Keratinocyte (primary cell): ENCODE measurements at regions not wholly inside any gene's neighbourhood (a gene's known extent, or its start where the extent isn't known, plus 50 kb on each side); places are given as distances from the start of the nearest gene placed in this dataset.

Experiments used
- DNase-seq: peaks from one replicate; pipeline ENCODE4 v3.0.0-alpha.2; 2011; ENCODE audit warnings: low read depth, missing footprints, low spot score
- FAIRE-seq: peaks from 2 replicates; lab custom pipeline; 2011; peaks lifted over from hg19 to GRCh38; lab: Jason Lieb, UNC
- H2AFZ ChIP-seq: 2 replicates; pipeline ENCODE4 v1.6.0; 2012; ENCODE audit warnings: low read length, control low read depth, inconsistent platforms; ENCODE audit not compliant: control insufficient read depth
- H3K27ac ChIP-seq: 2 replicates; pipeline ENCODE4 v1.5.1; 2011; ENCODE audit warnings: low read length; ENCODE audit not compliant: control insufficient read depth, insufficient read depth
- H3K27me3 ChIP-seq: 3 replicates; pipeline ENCODE4 v1.6.0; 2011; ENCODE audit warnings: low read length; ENCODE audit not compliant: control insufficient read depth, insufficient read depth; ENCODE audit errors: extremely low read depth
- H3K36me3 ChIP-seq, 2 experiments: 2 replicates in 1 of 2; 3 replicates in 1 of 2; pipeline ENCODE4 v1.5.1; 2011; ENCODE audit warnings: low read length in 2 of 2, mild to moderate bottlenecking in 1 of 2; ENCODE audit not compliant: control insufficient read depth in 2 of 2, insufficient read depth in 2 of 2; ENCODE audit errors: extremely low read depth in 1 of 2
- H3K4me1 ChIP-seq: 3 replicates; pipeline ENCODE4 v1.5.1; 2011; ENCODE audit warnings: low read length; ENCODE audit not compliant: control insufficient read depth, insufficient read depth; ENCODE audit errors: extremely low read depth
- H3K4me2 ChIP-seq: 3 replicates; pipeline ENCODE4 v1.6.0; 2011; ENCODE audit warnings: low read depth, low read length; ENCODE audit not compliant: control insufficient read depth, insufficient read depth; ENCODE audit errors: extremely low read depth
- H3K4me3 ChIP-seq, 3 experiments: fragments of 200-600 bp in 1 of 3; sonication (generic) in 1 of 3; 2 replicates in 2 of 3; 3 replicates in 1 of 3; pipeline ENCODE4 v1.5.1; 2011 to 2016; ENCODE audit warnings: low read length in 3 of 3, mild to moderate bottlenecking in 3 of 3, control low read depth in 2 of 3, inconsistent platforms in 1 of 3, low read depth in 1 of 3, mixed read lengths in 1 of 3, mixed run types in 1 of 3, moderate library complexity in 1 of 3; ENCODE audit not compliant: control insufficient read depth in 2 of 3, insufficient read depth in 2 of 3; ENCODE audit errors: extremely low read depth in 1 of 3
- H3K79me2 ChIP-seq: 2 replicates; pipeline ENCODE4 v1.6.0; 2012; ENCODE audit warnings: low read length; ENCODE audit not compliant: control insufficient read depth, insufficient read depth
- H3K9ac ChIP-seq: 3 replicates; pipeline ENCODE4 v1.6.0; 2011; ENCODE audit warnings: low read length; ENCODE audit not compliant: control insufficient read depth, insufficient read depth; ENCODE audit errors: extremely low read depth
- H3K9me1 ChIP-seq: 3 replicates; pipeline ENCODE4 v1.6.0; 2011; ENCODE audit warnings: low read length; ENCODE audit not compliant: control insufficient read depth, insufficient read depth; ENCODE audit errors: extremely low read depth
- H3K9me3 ChIP-seq: 2 replicates; pipeline ENCODE4 v1.5.1; 2012; ENCODE audit warnings: low read depth, low read length; ENCODE audit not compliant: control insufficient read depth
- H4K20me1 ChIP-seq: 3 replicates; pipeline ENCODE4 v1.6.0; 2011; ENCODE audit warnings: low read length; ENCODE audit not compliant: control insufficient read depth, insufficient read depth; ENCODE audit errors: extremely low read depth
- EZH2 ChIP-seq: IDR thresholded peaks from one replicate; pipeline ENCODE4 v1.6.1; 2012; ENCODE audit warnings: inconsistent platforms, mild to moderate bottlenecking, low read length, moderate library complexity
- dilution Hi-C: fragments of 300-500 bp; cut with MboI; formaldehyde crosslinking; loops from one replicate; pipeline ENCODE4 v1.7.0; 2020; ENCODE audit warnings: low sequenced_read_pairs; ENCODE audit not compliant: extremely low pct_ligation_motif_present
- TF ChIP-seq, protein P1 (sequence below), 3 experiments: IDR thresholded peaks in 1 of 3; conservative IDR thresholded peaks in 1 of 3; optimal IDR thresholded peaks in 1 of 3; 2 replicates in 2 of 3; 3 replicates in 1 of 3; pipeline versions ENCODE3 to v1.5.1; 2011; ENCODE audit warnings: low read length in 3 of 3, mild to moderate bottlenecking in 3 of 3, moderate library complexity in 2 of 3, control low read depth in 1 of 3, inconsistent platforms in 1 of 3; ENCODE audit not compliant: insufficient read depth in 2 of 3; ENCODE audit errors: extremely low read depth in 1 of 3

DNA sequence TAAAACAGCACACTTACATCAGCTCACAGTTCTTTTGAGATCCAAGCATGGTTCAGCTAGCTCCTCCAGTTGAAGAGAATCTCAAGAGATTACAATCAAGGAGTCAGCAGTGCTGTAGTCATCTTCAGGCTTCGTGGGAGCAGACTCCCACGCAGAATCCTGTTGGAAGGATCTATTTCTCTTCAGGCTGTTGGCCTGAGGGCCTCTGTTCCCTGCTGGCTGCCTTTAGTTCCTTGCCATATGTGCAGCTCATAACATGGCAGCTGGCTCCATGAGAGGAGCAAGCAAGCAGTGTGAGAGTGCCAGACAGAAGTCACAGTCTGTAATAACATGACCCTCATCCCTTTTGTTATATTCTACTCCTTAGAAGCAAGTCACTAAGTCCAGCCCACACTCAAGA, 168.6 kb downstream of the COX18 start:
- no peaks in the 10 kb centered on the region for H3K9me1 ChIP-seq
- H3K4me1 ChIP-seq, result no peaks in the 10 kb centered on the region
- DNase-seq, result no peak
- no peaks in the 10 kb centered on the region for H3K9me3 ChIP-seq
- dilution Hi-C loops, result no loop called here
- H3K27me3 ChIP-seq, result no peaks in the 10 kb centered on the region
- H3K27ac ChIP-seq, result no peak overlapping the region
- no peak for FAIRE-seq
- no peak overlapping the region for H3K4me2 ChIP-seq
- no peak overlapping the region for H3K4me3 ChIP-seq
- H2AFZ ChIP-seq, result no peak overlapping the region
- H3K79me2 ChIP-seq, result no peaks in the 10 kb centered on the region
- no peaks in the 10 kb centered on the region for H4K20me1 ChIP-seq
- H3K9ac ChIP-seq, result no peak overlapping the region
- no peaks in the 10 kb centered on the region for H3K36me3 ChIP-seq
- TF ChIP-seq, protein P1, sequence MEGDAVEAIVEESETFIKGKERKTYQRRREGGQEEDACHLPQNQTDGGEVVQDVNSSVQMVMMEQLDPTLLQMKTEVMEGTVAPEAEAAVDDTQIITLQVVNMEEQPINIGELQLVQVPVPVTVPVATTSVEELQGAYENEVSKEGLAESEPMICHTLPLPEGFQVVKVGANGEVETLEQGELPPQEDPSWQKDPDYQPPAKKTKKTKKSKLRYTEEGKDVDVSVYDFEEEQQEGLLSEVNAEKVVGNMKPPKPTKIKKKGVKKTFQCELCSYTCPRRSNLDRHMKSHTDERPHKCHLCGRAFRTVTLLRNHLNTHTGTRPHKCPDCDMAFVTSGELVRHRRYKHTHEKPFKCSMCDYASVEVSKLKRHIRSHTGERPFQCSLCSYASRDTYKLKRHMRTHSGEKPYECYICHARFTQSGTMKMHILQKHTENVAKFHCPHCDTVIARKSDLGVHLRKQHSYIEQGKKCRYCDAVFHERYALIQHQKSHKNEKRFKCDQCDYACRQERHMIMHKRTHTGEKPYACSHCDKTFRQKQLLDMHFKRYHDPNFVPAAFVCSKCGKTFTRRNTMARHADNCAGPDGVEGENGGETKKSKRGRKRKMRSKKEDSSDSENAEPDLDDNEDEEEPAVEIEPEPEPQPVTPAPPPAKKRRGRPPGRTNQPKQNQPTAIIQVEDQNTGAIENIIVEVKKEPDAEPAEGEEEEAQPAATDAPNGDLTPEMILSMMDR (optimal IDR thresholded peaks at IDR 0.05 in 1 of 3, IDR thresholded peaks at IDR 0.05 in 1 of 3, conservative IDR thresholded peaks at IDR 0.05 in 1 of 3; ENCODE audit: extremely low read depth in 1 of 3, insufficient read depth in 2 of 3, low read length in 3 of 3), result no peak
- TF ChIP-seq EZH2, result no peak

- no peaks in the 10 kb centered on the region for H3K9me3 ChIP-seq
- TF ChIP-seq, protein P1 (optimal IDR thresholded peaks at IDR 0.05 in 1 of 3, IDR thresholded peaks at IDR 0.05 in 1 of 3, conservative IDR thresholded peaks at IDR 0.05 in 1 of 3; ENCODE audit: extremely low read depth in 1 of 3, insufficient read depth in 2 of 3, low read length in 3 of 3), result no peak
- TF ChIP-seq EZH2, result no peak
- H3K4me3 ChIP-seq, result no peak overlapping the region
- H3K27ac ChIP-seq, result no peak overlapping the region
- H3K9me1 ChIP-seq, result no peaks in the 10 kb centered on the region
- H3K4me2 ChIP-seq, result no peak overlapping the region
- no peaks in the 10 kb centered on the region for H3K36me3 ChIP-seq
- no peaks in the 10 kb centered on the region for H3K27me3 ChIP-seq
- no peaks in the 10 kb centered on the region for H3K4me1 ChIP-seq
- no peak overlapping the region for H2AFZ ChIP-seq
- no peak overlapping the region for H3K9ac ChIP-seq
- H3K79me2 ChIP-seq, result no peaks in the 10 kb centered on the region
- no peak for DNase-seq
- dilution Hi-C loops, result no loop called here
- no peaks in the 10 kb centered on the region for H4K20me1 ChIP-seq
- FAIRE-seq, result no peak
These were observed 169.9 kb downstream of the COX18 start for GRCh38 chr4:72899621-72900020.
